A673 (cell line): ENCODE measurements at regions not wholly inside any gene's neighbourhood (a gene's known extent, or its start where the extent isn't known, plus 50 kb on each side); places are given as distances from the start of the nearest gene placed in this dataset.

Experiments
- BruUV-seq: library from RNA; stranded (reverse); fragments of 400-500 nt; replicated peaks from 2 replicates; lab custom pipeline; 2021; lab: Mats Ljungman, UMichigan
- CTCF ChIA-PET: fragments of 300-600 bp; sonication (Branson Sonifier 250); formaldehyde crosslinking; loops from one replicate; lab custom pipeline; 2022; ENCODE audit warnings: antibody characterized with exemption; lab: Charles Lee
- POLR2A ChIA-PET: fragments of 300-600 bp; sonication (Branson Sonifier 250); formaldehyde crosslinking; loops from one replicate; lab custom pipeline; 2022; ENCODE audit warnings: antibody characterized with exemption; ENCODE audit not compliant: low non-redundant PET; lab: Charles Lee
- DNase-seq: peaks from one replicate; pipeline ENCODE4 v3.0.0-alpha.2; 2015; ENCODE audit warnings: low spot score
- H3K27ac ChIP-seq: fragments of 200-600 bp; sonication (generic); 2 replicates; pipeline ENCODE4 v1.5.1; 2016; ENCODE audit warnings: mixed run types, low read depth, mild to moderate bottlenecking, mixed read lengths, antibody characterized with exemption, low read length; ENCODE audit not compliant: poor library complexity, severe bottlenecking
- H3K27me3 ChIP-seq: fragments of 200-600 bp; sonication (generic); replicated peaks from 2 replicates; pipeline ENCODE4 v1.6.1; 2017; ENCODE audit warnings: mixed run types, low read depth, mild to moderate bottlenecking, mixed read lengths, antibody characterized with exemption, low read length; ENCODE audit not compliant: insufficient read depth, poor library complexity
- H3K36me3 ChIP-seq: fragments of 200-600 bp; sonication (generic); 2 replicates; pipeline ENCODE4 v1.6.1; 2016; ENCODE audit warnings: mixed run types, mild to moderate bottlenecking, mixed read lengths, antibody characterized with exemption, low read length; ENCODE audit not compliant: insufficient read depth, poor library complexity, severe bottlenecking
- H3K4me1 ChIP-seq: fragments of 200-600 bp; sonication (generic); 2 replicates; pipeline ENCODE4 v1.6.1; 2017; ENCODE audit warnings: mixed run types, mild to moderate bottlenecking, mixed read lengths, antibody characterized with exemption, low read length; ENCODE audit not compliant: insufficient read depth, poor library complexity, severe bottlenecking
- H3K4me3 ChIP-seq: fragments of 200-600 bp; sonication (generic); 2 replicates; pipeline ENCODE4 v1.5.1; 2016; ENCODE audit warnings: low read depth, mixed run types, mild to moderate bottlenecking, mixed read lengths, low read length; ENCODE audit not compliant: poor library complexity, severe bottlenecking
- H3K9me3 ChIP-seq: fragments of 200-600 bp; sonication (generic); 2 replicates; pipeline ENCODE4 v1.6.1; 2016; ENCODE audit warnings: mixed run types, low read depth, mild to moderate bottlenecking, mixed read lengths, antibody characterized with exemption, low read length; ENCODE audit not compliant: poor library complexity, severe bottlenecking
- EZH2 ChIP-seq: fragments of 200-600 bp; sonication (generic); IDR thresholded peaks from 2 replicates; pipeline ENCODE4 v1.6.1; 2017; ENCODE audit warnings: borderline replicate concordance, low read depth, mild to moderate bottlenecking, mixed read lengths, antibody characterized with exemption, low read length; ENCODE audit not compliant: poor library complexity, severe bottlenecking
- intact Hi-C: fragments of 100-400 bp; cut with micrococcal nuclease; formaldehyde crosslinking; loops from one replicate; pipeline ENCODE4 v1.10.0; 2022; ENCODE audit not compliant: unreplicated experiment
- TF ChIP-seq, protein P1 (sequence below): fragments of 300-800, 200-600 bp; sonication (generic); conservative IDR thresholded peaks from 2 replicates; pipeline ENCODE4 v1.5.1; 2017; ENCODE audit warnings: low read depth, mild to moderate bottlenecking, antibody characterized with exemption, low read length, moderate library complexity, mixed read lengths

DNA sequence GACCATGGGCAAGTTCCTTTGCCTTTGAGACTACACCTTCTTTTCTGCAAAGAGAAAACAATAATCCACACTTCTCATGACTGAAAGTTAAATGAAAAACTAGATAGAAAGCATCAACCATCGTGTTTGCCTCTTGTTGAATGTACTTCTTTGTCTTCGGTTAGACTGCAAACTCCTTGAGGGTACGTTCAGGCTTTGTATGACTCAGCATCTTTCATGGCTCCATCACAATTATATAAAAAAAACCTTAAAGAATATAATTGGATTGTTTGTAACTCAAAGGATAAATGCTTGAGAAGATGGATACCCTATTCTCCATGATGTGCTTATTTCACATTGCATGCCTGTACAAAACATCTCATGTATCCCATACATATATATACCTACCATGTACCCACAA, 439.2 kb downstream of the MAFB start:
- no TSS peak for BruUV-seq
- intact Hi-C loops: loop anchor here (5.0 to 10.0 kb wide), 2 partner anchors 88 to 985 kb away; no protein-coding TSS in a partner anchor
- H3K4me1 ChIP-seq: peaks cover 14% of the 10 kb centered on the region
- DNase-seq: no peak
- H3K27ac ChIP-seq: no peak overlapping the region
- no peak overlapping the region for H3K4me3 ChIP-seq
- ChIA-PET POLR2A (no interaction called here), CTCF (no interaction called here)
- TF ChIP-seq, protein P1, sequence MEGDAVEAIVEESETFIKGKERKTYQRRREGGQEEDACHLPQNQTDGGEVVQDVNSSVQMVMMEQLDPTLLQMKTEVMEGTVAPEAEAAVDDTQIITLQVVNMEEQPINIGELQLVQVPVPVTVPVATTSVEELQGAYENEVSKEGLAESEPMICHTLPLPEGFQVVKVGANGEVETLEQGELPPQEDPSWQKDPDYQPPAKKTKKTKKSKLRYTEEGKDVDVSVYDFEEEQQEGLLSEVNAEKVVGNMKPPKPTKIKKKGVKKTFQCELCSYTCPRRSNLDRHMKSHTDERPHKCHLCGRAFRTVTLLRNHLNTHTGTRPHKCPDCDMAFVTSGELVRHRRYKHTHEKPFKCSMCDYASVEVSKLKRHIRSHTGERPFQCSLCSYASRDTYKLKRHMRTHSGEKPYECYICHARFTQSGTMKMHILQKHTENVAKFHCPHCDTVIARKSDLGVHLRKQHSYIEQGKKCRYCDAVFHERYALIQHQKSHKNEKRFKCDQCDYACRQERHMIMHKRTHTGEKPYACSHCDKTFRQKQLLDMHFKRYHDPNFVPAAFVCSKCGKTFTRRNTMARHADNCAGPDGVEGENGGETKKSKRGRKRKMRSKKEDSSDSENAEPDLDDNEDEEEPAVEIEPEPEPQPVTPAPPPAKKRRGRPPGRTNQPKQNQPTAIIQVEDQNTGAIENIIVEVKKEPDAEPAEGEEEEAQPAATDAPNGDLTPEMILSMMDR: no peak
- no peak for TF ChIP-seq EZH2
- no peaks in the 10 kb centered on the region for H3K9me3 ChIP-seq
- H3K27me3 ChIP-seq: no peaks in the 10 kb centered on the region
- H3K36me3 ChIP-seq: no peaks in the 10 kb centered on the region

DNA sequence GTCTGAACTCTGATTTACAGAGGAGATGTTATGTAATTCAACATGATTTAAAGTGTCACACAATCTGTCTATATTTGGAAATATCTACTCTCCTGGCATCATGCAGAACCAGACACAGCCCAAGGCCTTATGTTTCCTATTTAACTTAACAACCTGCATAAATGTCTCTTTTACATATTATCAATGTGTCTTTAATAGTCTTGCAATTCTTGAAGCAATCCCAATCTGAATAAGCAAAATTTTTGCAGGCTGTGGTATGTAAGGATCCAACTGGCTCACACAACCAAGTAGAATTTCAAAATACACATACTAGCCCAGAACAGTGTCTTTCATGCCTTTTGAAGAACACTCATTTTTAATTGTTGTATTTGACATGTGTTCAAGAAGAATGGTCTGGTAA, 443.2 kb downstream of the MAFB start:
- intact Hi-C loops: no loop called here
- H3K4me1 ChIP-seq: peaks cover 14% of the 10 kb centered on the region
- TF ChIP-seq, protein P1: no peak
- no peak for TF ChIP-seq EZH2
- no peak overlapping the region for H3K4me3 ChIP-seq
- no peaks in the 10 kb centered on the region for H3K27me3 ChIP-seq
- BruUV-seq: no TSS peak
- H3K9me3 ChIP-seq: no peaks in the 10 kb centered on the region
- H3K36me3 ChIP-seq: no peaks in the 10 kb centered on the region
- no peak for DNase-seq
- no peak overlapping the region for H3K27ac ChIP-seq
- POLR2A ChIA-PET: no interaction called here
- CTCF ChIA-PET: no interaction called here

DNA sequence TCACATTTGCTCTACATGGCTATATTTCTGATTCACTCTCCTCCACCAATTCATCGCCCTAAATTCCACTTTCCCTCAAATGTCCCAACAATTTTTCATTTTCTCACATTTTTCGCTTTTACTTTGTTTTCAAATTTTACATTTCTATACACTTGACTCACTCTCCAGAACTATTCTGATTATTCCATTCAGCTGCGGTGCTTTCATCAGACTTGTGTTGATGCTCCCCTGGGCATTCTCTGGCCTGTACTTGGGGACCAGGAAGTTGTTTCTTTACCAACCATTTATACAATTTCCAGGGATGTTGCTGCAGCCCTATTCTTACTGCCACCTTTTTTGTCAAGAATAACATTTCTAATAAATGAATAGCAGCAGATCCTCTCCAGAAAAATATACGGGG, 444.8 kb downstream of the MAFB start:
- Histone ChIP-seq H3K27me3 (no peaks in the 10 kb centered on the region), H3K27ac (no peak overlapping the region), H3K4me1 (peaks cover 14% of the 10 kb centered on the region), H3K36me3 (no peaks in the 10 kb centered on the region), H3K4me3 (no peak overlapping the region), H3K9me3 (no peaks in the 10 kb centered on the region)
- TF ChIP-seq, protein P1: no peak
- TF ChIP-seq EZH2: no peak
- BruUV-seq: no TSS peak
- ChIA-PET POLR2A (no interaction called here), CTCF (no interaction called here)
- intact Hi-C loops: no loop called here
- no peak for DNase-seq
